MM.1S (cell line): ENCODE measurements at regions not wholly inside any gene's neighbourhood (a gene's known extent, or its start where the extent isn't known, plus 50 kb on each side); places are given as distances from the start of the nearest gene placed in this dataset.
A peak's percentile ranks its signal among the peaks of the same experiment; 100 is the strongest.

Experiments used
- DNase-seq: peaks from one replicate; pipeline ENCODE4 v3.0.0-alpha.2; 2015
- H2AFZ ChIP-seq: fragments of 300-600 bp; sonication (generic); 2 replicates; pipeline ENCODE4 v1.6.0; 2016; ENCODE audit warnings: antibody characterized with exemption, low read length
- H3F3A ChIP-seq: fragments of 300-600 bp; sonication (generic); 2 replicates; pipeline ENCODE4 v1.6.1; 2016; ENCODE audit warnings: mild to moderate bottlenecking, antibody characterized with exemption, low read length, moderate library complexity, mixed read lengths; ENCODE audit not compliant: insufficient read depth
- H3K27ac ChIP-seq: fragments of 300-600 bp; sonication (generic); 2 replicates; pipeline ENCODE4 v1.5.1; 2016; ENCODE audit warnings: mild to moderate bottlenecking, low read length
- H3K27me3 ChIP-seq: fragments of 300-600 bp; sonication (generic); replicated peaks from 2 replicates; pipeline ENCODE4 v1.6.0; 2016; ENCODE audit warnings: low read length; ENCODE audit not compliant: insufficient read depth
- H3K36me3 ChIP-seq: fragments of 300-600 bp; sonication (generic); replicated peaks from 2 replicates; pipeline ENCODE4 v1.6.1; 2016; ENCODE audit warnings: mild to moderate bottlenecking, low read length, mixed read lengths; ENCODE audit not compliant: insufficient read depth
- H3K4me1 ChIP-seq: fragments of 300-600 bp; sonication (generic); 2 replicates; pipeline ENCODE4 v1.6.1; 2016; ENCODE audit warnings: low read length, mixed read lengths
- H3K4me2 ChIP-seq: fragments of 300-600 bp; sonication (generic); 2 replicates; pipeline ENCODE4 v1.6.0; 2016; ENCODE audit warnings: low read depth, low read length
- H3K4me3 ChIP-seq: fragments of 300-600 bp; sonication (generic); 2 replicates; pipeline ENCODE4 v1.5.1; 2016; ENCODE audit warnings: low read length, mixed read lengths
- H3K79me2 ChIP-seq: fragments of 300-600 bp; sonication (generic); 2 replicates; pipeline ENCODE4 v1.6.1; 2016; ENCODE audit warnings: mixed run types, low read length, mixed read lengths
- H3K9ac ChIP-seq: fragments of 300-600 bp; sonication (generic); 2 replicates; pipeline ENCODE4 v1.6.1; 2016; ENCODE audit warnings: low read length, mixed read lengths
- H3K9me2 ChIP-seq: fragments of 300-600 bp; sonication (generic); replicated peaks from 2 replicates; pipeline ENCODE4 v1.6.1; 2016; ENCODE audit warnings: mild to moderate bottlenecking, low read length, mixed read lengths; ENCODE audit not compliant: insufficient read depth
- H3K9me3 ChIP-seq: fragments of 300-600 bp; sonication (generic); replicated peaks from 2 replicates; pipeline ENCODE4 v1.6.1; 2016; ENCODE audit warnings: mild to moderate bottlenecking, low read length, mixed read lengths; ENCODE audit not compliant: insufficient read depth
- H4K20me1 ChIP-seq: fragments of 300-600 bp; sonication (generic); 2 replicates; pipeline ENCODE4 v1.6.1; 2016; ENCODE audit warnings: mild to moderate bottlenecking, low read length, moderate library complexity, mixed read lengths; ENCODE audit not compliant: insufficient read depth
- EZH2 ChIP-seq: fragments of 300-600 bp; sonication (generic); optimal IDR thresholded peaks from 2 replicates; pipeline ENCODE3; 2017; ENCODE audit warnings: low read depth, mild to moderate bottlenecking, antibody characterized with exemption, low read length, mixed read lengths
- EZH2phosphoT487 ChIP-seq: fragments of 300-600 bp; sonication (generic); IDR thresholded peaks from 2 replicates; pipeline ENCODE4 v1.6.1; 2018; ENCODE audit warnings: antibody characterized with exemption, low read length
- TF ChIP-seq, protein P1 (sequence below): fragments of 300-600 bp; sonication (generic); IDR thresholded peaks from 2 replicates; pipeline ENCODE4 v1.5.1; 2016; ENCODE audit warnings: antibody characterized with exemption, low read length, mixed read lengths

DNA sequence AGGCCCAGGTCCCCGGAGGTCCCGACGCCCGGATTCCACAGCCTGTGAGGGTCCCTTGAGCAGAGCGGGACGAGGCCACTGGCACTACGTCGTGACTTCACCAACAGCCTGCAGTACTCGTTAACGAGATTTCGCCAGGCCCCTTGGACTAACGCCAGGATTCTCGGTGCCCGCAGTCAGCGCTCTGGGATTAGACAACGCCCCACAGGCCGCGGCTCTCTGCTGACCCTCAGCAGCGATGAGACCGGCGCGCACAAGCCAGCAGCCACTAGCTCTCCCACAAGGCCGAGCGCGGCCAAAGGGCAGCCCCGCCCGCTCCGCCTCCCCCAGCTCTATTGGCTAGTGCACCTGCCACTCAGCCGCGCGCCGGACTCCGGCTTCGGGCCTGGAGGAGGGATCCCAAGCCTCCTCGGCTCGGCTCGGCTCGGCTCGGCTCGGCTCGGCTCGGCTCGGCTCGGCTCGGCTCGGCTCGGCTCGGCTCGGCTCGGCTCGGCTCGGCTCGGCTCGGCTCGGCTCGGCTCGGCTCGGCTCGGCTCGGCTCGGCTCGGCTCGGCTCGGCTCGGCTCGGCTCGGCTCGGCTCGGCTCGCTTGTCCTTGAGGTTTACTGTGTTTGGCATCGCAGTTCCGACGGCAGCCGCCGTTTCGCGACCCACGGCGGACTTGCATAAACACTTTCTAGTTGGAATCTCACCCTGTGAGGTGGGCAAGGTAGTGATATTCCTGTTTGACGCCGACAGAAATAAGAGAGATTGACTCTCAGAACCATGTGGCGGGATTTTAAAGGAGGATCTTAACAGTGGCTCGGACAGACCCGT is 231.7 kb upstream of the SERP2 start:
- Histone ChIP-seq H2AFZ (peak overlapping the region; percentile 81), H3K4me2 (peak overlapping the region; percentile 87), H3K27me3 (no peaks in the 10 kb centered on the region), H3K9me3 (no peaks in the 10 kb centered on the region), H3K4me1 (peaks cover 17% of the 10 kb centered on the region; the same call in 1 of the 2 replicates), H3K9me2 (no peaks in the 10 kb centered on the region), H4K20me1 (no peaks in the 10 kb centered on the region), H3K79me2 (no peaks in the 10 kb centered on the region), H3F3A (no peaks in the 10 kb centered on the region), H3K27ac (peak overlapping the region; percentile 41; the same call in 1 of the 2 replicates), H3K9ac (peak overlapping the region; percentile 84), H3K36me3 (no peaks in the 10 kb centered on the region), H3K4me3 (peak overlapping the region; percentile 70)
- TF ChIP-seq EZH2 (no peak), EZH2phosphoT487 (no peak)
- TF ChIP-seq, protein P1, sequence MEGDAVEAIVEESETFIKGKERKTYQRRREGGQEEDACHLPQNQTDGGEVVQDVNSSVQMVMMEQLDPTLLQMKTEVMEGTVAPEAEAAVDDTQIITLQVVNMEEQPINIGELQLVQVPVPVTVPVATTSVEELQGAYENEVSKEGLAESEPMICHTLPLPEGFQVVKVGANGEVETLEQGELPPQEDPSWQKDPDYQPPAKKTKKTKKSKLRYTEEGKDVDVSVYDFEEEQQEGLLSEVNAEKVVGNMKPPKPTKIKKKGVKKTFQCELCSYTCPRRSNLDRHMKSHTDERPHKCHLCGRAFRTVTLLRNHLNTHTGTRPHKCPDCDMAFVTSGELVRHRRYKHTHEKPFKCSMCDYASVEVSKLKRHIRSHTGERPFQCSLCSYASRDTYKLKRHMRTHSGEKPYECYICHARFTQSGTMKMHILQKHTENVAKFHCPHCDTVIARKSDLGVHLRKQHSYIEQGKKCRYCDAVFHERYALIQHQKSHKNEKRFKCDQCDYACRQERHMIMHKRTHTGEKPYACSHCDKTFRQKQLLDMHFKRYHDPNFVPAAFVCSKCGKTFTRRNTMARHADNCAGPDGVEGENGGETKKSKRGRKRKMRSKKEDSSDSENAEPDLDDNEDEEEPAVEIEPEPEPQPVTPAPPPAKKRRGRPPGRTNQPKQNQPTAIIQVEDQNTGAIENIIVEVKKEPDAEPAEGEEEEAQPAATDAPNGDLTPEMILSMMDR: no peak
- peak; percentile 87 for DNase-seq

DNA sequence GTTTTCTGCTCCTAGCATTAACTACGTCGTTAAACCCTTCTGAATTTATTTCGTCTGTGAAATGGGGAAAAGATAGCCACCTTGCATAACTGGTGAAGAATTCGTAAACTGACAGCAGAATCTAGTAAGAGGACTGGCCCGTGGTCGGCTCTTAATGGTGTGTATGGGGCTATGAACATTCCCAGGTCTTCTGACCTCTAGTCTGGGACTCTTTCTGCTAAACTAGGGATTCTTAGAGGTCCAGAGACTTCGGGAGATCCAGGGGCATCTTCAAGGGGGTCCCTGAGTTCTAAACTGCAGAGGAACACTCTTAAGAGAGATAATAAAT is 231.1 kb upstream of the SERP2 start:
- Histone ChIP-seq H3K9me3 (no peaks in the 10 kb centered on the region), H4K20me1 (no peaks in the 10 kb centered on the region), H2AFZ (peak overlapping the region; percentile 72), H3K27me3 (no peaks in the 10 kb centered on the region), H3K9me2 (no peaks in the 10 kb centered on the region), H3K4me2 (peak overlapping the region; percentile 87), H3K27ac (peak overlapping the region; percentile 32; the same call in 1 of the 2 replicates), H3K79me2 (no peaks in the 10 kb centered on the region), H3K36me3 (no peaks in the 10 kb centered on the region), H3K4me3 (peak overlapping the region; percentile 67; the same call in 1 of the 2 replicates), H3K4me1 (peaks cover 17% of the 10 kb centered on the region; the same call in 1 of the 2 replicates), H3F3A (no peaks in the 10 kb centered on the region), H3K9ac (peak overlapping the region; percentile 74)
- DNase-seq: no peak
- TF ChIP-seq EZH2 (no peak), EZH2phosphoT487 (no peak)
- TF ChIP-seq, protein P1: no peak

DNA sequence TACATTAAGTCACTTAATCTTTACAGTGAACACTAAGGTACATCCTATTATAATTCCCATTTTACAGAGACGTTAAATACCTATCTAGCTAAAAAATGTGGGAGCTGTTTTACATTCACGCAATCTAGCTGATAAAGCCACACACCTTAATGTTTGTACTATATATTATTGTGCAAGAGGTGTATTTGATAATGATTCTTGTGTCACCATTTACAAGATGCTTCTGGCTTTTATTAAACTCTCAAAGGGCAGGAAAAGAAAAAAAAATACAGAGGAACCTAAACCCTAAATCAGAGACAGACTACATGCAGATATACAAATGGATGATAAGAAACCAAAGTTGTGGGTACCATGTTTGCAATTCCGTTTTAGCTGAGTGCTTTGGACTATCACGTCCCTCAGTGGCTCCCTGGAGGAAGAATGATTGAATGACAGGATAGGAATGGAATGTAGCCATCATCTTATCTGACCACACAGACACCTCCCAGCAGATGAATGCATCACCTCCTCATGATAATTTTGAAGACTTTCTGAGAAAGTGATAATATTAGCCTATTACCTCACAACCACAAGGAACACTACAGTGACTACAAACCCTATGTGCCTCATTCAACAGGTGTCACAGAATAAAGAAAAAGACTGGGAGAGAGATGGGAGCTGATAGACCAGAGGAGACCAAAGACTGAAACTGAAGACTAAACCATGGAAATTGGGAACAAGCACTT is 230.5 kb upstream of the SERP2 start:
- H3K9me2 ChIP-seq: no peaks in the 10 kb centered on the region
- H3K4me3 ChIP-seq: peak overlapping the region; percentile 67; the same call in 1 of the 2 replicates
- H3K27ac ChIP-seq: peak overlapping the region; percentile 18; the same call in 1 of the 2 replicates
- H2AFZ ChIP-seq: no peak overlapping the region; the same call in 1 of the 2 replicates
- H3K9ac ChIP-seq: peak overlapping the region; percentile 74; the same call in 1 of the 2 replicates
- H3K9me3 ChIP-seq: no peaks in the 10 kb centered on the region
- no peaks in the 10 kb centered on the region for H3K79me2 ChIP-seq
- H3K36me3 ChIP-seq: no peaks in the 10 kb centered on the region
- peak overlapping the region; percentile 87; the same call in 1 of the 2 replicates for H3K4me2 ChIP-seq
- DNase-seq: peak; percentile 8
- no peaks in the 10 kb centered on the region for H3K27me3 ChIP-seq
- peaks cover 17% of the 10 kb centered on the region; the same call in 1 of the 2 replicates for H3K4me1 ChIP-seq
- no peaks in the 10 kb centered on the region for H4K20me1 ChIP-seq
- H3F3A ChIP-seq: no peaks in the 10 kb centered on the region
- TF ChIP-seq, protein P1: no peak
- TF ChIP-seq EZH2: no peak
- TF ChIP-seq EZH2phosphoT487: no peak
